Stimulated activated CD8-positive, alpha-beta memory T cell treated with anti-CD3 and anti-CD28 coated beads, Interleukin-4, amount 100 ng/mL, for 48 hours (primary cell): ENCODE measurements at regions not wholly inside any gene's neighbourhood (a gene's known extent, or its start where the extent isn't known, plus 50 kb on each side); places are given as distances from the start of the nearest gene placed in this dataset.
"Not testable (repeated sequence)": the region's sequence is repeated elsewhere in the genome, so short reads cannot be mapped to it uniquely, and the experiment has no call there.

Experiments used
- DNase-seq: peaks from one replicate; pipeline ENCODE4 v3.0.0-alpha.2; 2020

DNA sequence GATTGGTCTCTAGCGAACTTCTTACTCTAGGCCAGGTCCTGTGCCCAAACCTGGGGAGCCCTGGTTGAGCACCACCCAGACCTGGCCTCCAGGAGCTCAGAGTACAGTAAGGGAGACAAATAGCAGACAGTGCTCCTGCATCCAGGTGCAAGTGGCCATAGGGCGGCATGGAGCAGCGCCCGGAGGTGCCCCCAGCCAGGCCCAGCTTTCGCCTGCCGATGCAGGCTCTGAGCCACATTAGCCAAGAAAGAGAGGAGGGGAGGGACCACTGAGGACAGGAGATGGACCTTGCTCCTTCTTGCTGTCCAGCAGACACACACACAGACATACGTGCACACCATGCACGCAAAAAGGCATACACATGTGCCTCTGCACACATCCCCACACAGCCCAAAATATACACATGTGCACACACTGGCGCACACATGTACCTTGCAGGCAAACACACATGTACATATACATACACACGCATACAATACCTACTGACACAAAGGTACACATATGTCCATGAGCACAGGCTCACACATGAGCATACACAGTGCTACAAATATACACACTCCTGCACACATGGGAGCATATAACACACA is 68.7 kb upstream of the FGF3 start:
- DNase-seq: no peak

DNA sequence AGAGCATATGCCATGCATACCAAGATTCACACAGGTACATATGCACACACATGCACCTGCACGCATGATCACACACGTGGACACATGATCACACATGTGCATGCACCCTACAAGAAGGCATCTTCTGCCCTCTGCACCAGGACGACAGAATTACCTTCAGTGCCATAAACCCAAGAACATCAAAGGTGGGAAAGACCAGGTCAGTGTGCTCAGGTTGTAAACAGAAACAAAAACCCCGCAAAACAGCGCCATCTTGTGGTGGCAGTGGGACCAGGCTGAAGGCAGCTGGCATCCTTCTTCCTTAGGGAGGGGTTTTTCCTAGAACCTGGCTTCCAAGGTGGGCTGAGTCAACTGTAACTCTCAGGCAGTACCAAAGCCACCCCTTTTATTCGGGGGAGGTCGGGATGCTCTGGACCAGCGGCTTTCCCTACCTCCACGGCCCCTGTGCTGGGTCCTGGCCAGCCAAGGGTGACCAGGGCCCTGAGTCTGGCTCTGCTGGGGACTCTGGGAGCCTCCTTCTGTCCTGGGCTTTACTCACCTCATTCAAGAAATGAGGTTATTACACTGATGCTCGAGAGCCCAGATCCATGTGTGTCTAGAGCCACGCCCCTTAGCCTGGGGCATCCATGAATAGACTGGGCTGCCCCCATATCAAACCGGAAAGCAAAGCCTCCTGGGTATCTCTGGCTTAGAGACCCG is 69.4 kb upstream of the FGF3 start:
- DNase-seq: peak; percentile 86

GRCh38 chr11:69889400-69890318 is 70.4 kb upstream of the FGF3 start:
- DNase-seq: no peak

GRCh38 chr11:69890476-69890875 is 71.3 kb upstream of the FGF3 start:
- no peak for DNase-seq

DNA sequence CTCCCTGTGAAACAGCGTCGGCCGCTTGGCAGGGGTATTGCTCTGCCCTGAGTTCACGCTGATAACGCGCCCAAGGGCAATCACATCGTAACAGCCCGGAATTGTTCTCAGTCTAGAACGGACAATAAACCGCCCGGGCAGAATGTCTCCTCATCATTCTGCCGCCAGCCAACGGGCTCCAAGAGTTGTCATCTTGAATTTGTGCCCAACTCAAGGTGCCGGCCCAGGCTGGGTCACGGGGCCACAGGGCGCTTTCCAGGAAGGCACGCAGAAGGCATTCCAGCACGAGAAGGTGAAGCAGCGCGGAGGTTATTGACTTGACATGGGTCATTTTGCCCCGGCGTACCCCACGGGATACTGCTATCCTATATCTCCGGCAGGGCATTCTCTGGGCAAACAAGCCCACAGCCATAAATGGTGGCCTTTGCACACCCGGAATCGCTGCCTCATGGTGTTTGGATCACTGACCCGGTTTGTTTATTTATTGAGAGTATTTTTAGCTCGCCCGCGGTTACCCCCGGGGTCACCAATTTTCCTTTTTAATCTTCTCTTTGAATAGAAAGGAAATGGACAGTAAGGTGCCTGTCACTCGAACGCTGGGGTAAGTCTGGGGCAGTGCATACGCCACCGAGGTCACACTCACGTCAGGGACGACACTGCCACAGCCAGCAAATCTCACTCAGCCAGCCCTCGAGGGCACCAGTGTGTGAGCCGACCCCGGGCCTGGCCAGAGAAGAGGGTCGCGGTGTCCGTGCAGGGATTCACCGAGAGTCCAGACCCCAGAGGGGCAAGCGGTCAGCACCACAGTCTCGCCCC is 72.4 kb upstream of the FGF3 start:
- DNase-seq: no peak

DNA sequence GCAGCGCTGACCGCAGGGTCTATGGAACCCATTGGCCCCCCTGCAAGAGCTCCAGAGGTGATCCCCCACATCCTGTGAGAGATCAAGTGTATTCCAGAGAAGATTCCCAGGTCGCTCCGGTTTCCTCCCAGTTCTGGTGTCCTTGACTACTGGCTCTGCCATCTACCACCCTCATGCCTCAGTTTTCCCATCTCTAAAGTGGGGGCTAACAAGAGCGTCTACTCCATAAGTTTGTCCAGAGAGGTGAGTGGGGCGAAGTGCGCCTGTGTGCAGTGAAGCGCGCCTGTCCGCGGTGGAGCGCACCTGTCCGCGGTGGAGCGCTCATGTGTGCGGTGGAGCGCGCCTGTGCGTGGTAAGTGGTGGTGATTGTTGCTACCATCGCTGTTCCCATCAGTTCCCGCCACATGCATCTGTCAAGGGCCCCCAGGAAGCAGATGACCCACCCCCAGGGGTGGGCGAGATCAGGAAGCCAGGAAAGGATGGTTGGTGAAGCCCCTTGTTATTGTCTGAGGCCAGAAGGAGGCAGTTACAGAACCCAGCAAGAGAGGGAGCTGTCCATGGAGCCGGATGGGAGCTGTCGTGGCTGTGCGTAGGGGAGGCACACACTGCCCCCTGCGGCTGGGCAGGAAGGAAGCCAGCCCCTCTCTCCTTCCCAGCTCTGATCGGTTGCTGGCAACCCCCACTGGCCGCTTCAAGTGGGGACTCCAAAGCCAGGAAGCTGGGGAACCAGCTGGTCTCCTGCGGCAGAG is 73.2 kb upstream of the FGF3 start:
- no peak for DNase-seq

DNA sequence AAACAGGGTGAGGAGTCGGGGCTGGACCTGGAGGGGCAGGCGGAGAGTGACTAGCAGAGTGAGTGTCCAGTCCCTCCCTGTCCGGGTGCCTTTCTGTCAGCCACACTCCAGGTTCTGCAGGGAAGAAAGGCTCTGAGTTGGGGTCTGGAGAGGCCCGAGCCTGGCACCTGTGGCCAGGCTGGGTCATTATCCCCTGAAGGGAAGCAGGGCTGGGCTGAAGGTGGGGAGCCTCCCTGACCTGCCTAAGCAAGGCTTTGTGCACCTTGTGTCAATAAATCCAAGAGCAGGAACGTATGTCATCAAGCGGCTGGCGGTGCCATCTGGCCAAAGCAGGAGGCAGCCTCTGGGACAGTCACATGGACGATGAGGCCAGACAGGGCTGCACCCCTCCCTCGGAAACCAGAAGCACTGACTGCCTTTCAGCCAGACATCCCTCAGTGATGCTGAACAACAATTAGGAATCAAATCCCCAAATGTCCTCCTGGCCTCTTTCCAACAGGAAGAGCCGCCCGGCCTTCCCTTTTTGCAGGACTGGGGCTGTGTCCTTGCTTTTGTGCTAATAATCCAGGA is 73.9 kb upstream of the FGF3 start:
- DNase-seq: no peak

DNA sequence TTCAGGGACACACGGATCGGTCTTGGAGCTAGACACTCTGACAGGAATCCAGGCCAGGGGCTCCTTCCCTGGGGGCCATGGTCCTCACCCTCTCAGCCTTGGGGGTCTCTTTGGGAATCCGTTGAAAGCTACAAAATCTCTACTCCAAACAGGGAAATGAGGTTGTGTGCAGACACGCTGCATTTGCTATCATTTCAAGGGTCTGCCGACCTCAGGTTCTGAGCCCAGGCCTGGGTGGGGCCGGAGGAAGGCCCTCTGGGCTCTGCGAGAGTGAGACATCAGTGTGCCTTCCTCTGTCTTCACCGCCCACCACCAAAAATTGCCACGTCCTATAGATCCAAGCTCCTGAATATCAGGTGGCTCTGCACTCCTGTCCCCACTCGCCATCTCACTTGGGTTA is 74.4 kb upstream of the FGF3 start:
- DNase-seq: no peak

DNA sequence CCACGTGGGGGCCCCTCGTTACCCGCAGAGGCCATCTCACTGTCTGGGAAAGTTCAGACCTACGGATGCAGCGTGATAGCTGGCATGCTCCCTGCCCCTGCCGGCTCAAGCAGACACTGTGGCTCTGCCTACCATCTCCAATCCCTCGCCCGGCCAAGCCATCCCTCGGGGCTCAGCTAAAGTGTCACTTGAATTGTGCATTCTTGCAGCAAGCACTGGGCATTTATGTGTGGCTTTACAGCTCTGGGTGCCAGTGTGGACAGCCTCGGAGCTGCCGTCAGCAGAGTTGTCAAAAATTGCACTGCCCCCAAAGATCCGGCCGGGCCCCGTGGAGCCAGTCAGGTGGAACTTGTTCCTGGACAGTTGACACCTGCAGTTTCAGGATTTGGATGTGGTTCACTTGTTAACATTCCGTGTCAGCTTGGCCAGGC is 75.0 kb upstream of the FGF3 start:
- DNase-seq: no peak

- DNase-seq: no peak
Observed at GRCh38 chr11:69894648-69895047, 75.4 kb upstream of the FGF3 start.

- DNase-seq: no peak
Observed at GRCh38 chr11:69896250-69896649, 77.0 kb upstream of the FGF3 start.

DNA sequence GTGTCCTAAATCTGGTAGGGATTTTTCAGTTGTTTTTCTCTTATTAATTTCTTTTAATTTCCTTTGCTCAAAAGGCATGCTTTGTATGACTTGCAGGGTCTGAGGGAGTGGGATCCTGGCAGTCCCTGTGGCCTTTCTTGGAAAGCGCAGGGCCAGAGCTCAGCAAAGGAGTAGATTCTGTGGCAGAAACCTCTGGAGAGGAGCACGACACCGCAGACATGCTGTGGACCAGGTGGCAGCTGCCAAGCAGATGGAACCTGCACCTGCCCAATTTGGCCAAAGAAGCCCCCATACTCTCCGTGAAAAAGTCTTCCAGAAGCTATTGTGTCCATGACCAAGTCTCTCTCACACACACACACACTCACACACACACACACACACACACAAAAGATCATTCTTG is 78.9 kb upstream of the FGF3 start:
- DNase-seq: no peak

- DNase-seq: no peak
Observed at GRCh38 chr11:69899957-69900821, 81.0 kb upstream of the FGF3 start.

DNA sequence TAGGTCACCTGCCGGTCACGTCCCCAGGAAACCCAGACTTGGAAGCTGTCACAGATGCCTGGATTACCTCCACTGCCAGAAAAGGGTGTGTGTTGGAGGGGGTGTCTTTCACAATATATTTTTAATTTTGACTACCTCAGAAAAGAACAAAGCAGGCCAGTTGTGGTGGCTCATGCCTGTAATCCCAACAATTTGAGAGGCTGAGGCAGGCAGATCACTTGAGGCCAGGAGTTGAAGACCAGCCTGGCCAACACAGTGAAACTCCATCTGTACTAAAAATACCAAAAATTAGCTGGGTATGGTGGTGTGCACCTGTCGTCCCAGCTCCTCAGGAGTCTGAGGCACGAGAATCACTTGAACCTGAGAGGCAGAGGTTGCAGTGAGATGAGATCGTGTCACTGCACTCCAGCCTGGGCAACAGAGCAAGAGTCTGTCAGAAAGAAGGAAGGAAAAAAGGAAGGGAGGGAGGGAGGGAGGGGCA is 81.6 kb upstream of the FGF3 start:
- not testable (repeated sequence) for DNase-seq

GRCh38 chr11:69902337-69902736 is 83.1 kb upstream of the FGF3 start:
- no peak for DNase-seq

- no peak for DNase-seq
Observed at GRCh38 chr11:69903211-69903610, 84.0 kb upstream of the FGF3 start.

DNA sequence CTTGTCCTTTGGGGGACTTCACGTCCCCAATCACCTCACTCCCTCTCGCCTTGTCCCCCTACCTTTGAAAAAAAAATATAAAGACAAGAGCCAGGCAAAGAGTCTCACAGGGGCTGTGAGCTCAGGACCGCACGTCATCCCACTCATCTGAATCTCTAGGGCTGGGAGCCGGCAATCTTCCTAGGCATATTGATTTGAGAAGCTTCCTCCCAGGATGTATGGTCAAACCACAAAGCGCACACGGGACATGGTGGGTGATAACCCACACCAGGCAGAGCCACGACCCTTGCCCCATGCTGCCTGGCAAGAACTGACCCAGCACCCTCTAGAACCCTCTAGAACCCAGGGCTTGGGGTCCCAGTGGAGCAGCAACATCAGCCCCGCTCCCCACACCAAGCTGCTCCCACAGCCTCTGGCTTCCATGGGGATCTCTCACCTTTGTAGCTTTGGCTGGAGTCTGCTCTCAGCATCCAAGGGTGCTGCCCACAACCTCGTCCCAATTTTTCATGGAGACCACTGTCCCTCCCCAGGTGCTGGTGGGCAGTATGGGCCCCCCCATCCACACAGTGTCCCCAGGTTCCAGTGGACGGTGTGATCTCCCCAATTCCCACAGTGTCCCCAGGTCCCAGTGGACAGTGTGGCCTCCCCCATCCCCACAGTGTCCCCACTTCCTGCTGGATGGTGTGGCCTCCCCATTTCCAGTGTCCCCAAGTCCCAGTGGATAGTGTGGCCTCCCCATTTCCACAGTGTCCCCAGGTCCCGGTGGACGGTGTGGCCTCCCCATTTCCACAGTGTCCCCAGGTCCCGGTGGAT is 85.2 kb upstream of the FGF3 start:
- DNase-seq: no peak

GRCh38 chr11:69904974-69905535 is 85.8 kb upstream of the FGF3 start:
- DNase-seq: no peak
